HEK293 (cell line): ENCODE measurements at regions not wholly inside any gene's neighbourhood (a gene's known extent, or its start where the extent isn't known, plus 50 kb on each side); places are given as distances from the start of the nearest gene placed in this dataset.

Experiments
- HOXA7 ChIP-seq: sonication (generic); formaldehyde crosslinking; IDR thresholded peaks from 2 replicates; pipeline ENCODE4 v1.8.1; 2022; ENCODE audit warnings: missing genetic modification reagents, borderline replicate concordance
- KLF1 ChIP-seq: fragments of 450-650 bp; formaldehyde crosslinking; IDR thresholded peaks from 2 replicates; pipeline ENCODE4 v1.5.1; 2016; ENCODE audit warnings: missing biosample characterization, missing genetic modification characterization
- KLF10 ChIP-seq: fragments of 450-650 bp; IDR thresholded peaks from 2 replicates; pipeline ENCODE4 v1.5.1; 2018; ENCODE audit warnings: missing biosample characterization, mild to moderate bottlenecking, missing genetic modification characterization
- ZBTB21 ChIP-seq: fragments of 450-650 bp; formaldehyde crosslinking; IDR thresholded peaks from 2 replicates; pipeline ENCODE4 v1.5.1; 2017; ENCODE audit warnings: missing biosample characterization, missing genetic modification characterization
- ZFP37 ChIP-seq: fragments of 450-650 bp; formaldehyde crosslinking; IDR thresholded peaks from 2 replicates; pipeline ENCODE4 v1.5.1; 2016; ENCODE audit warnings: missing biosample characterization, missing genetic modification characterization
- ZNF16 ChIP-seq: fragments of 450-650 bp; formaldehyde crosslinking; IDR thresholded peaks from 2 replicates; pipeline ENCODE4 v1.5.1; 2016; ENCODE audit warnings: low read depth, missing biosample characterization, missing genetic modification characterization
- ZNF169 ChIP-seq: fragments of 450-650 bp; formaldehyde crosslinking; IDR thresholded peaks from 2 replicates; pipeline ENCODE4 v1.5.1; 2016; ENCODE audit warnings: missing biosample characterization, missing genetic modification characterization
- ZNF274 ChIP-seq, 2 experiments: fragments of 200-500 bp in 1 of 2; fragments of 450-650 bp in 1 of 2; sonication (Bioruptor generic) in 1 of 2; formaldehyde crosslinking in 1 of 2; IDR thresholded peaks; 2 replicates each; pipeline versions ENCODE4 v1.5.1 to v1.6.1; 2014 to 2016; ENCODE audit warnings: borderline replicate concordance in 1 of 2, inconsistent platforms in 1 of 2, low read length in 1 of 2, missing biosample characterization in 1 of 2, missing genetic modification characterization in 1 of 2
- ZNF311 ChIP-seq: fragments of 450-650 bp; formaldehyde crosslinking; IDR thresholded peaks from 2 replicates; pipeline ENCODE4 v1.5.1; 2017; ENCODE audit warnings: missing biosample characterization, missing genetic modification characterization, borderline replicate concordance
- TF ChIP-seq, protein P1 (sequence below): fragments of 450-650 bp; formaldehyde crosslinking; IDR thresholded peaks from 2 replicates; pipeline ENCODE4 v1.5.1; 2016; ENCODE audit warnings: missing biosample characterization, missing genetic modification characterization
- TF ChIP-seq, protein P2 (sequence below): fragments of 450-650 bp; formaldehyde crosslinking; IDR thresholded peaks from 2 replicates; pipeline ENCODE4 v1.5.1; 2016; ENCODE audit warnings: missing biosample characterization, missing genetic modification characterization
- TF ChIP-seq, protein P3 (sequence below): fragments of 450-650 bp; formaldehyde crosslinking; IDR thresholded peaks from 2 replicates; pipeline ENCODE4 v1.5.1; 2016; ENCODE audit warnings: missing biosample characterization, missing genetic modification characterization
- TF ChIP-seq, protein P4 (sequence below): fragments of 450-650 bp; formaldehyde crosslinking; IDR thresholded peaks from 2 replicates; pipeline ENCODE4 v1.5.1; 2016; ENCODE audit warnings: missing biosample characterization, missing genetic modification characterization

DNA sequence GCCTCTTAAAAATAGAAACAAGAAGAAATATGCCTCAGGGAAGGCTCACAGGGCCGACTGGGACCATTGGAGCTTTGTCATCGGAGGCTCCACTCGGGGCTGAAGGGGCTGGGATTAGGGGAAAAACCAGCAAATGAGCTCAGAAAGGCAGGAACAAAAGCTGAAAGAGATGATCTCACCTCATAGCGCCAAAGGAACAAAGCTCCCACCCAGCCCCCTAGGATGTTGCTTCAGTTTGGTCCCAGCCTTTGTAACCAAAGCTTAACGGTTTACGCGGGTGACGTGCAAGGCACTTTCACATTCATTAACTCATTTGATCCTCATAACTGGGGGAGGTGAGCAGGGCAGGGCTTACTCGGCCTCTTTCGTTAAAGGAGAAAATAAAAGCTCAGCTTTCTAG is 168.5 kb upstream of the DYNLRB2 start:
- TF ChIP-seq, protein P1, sequence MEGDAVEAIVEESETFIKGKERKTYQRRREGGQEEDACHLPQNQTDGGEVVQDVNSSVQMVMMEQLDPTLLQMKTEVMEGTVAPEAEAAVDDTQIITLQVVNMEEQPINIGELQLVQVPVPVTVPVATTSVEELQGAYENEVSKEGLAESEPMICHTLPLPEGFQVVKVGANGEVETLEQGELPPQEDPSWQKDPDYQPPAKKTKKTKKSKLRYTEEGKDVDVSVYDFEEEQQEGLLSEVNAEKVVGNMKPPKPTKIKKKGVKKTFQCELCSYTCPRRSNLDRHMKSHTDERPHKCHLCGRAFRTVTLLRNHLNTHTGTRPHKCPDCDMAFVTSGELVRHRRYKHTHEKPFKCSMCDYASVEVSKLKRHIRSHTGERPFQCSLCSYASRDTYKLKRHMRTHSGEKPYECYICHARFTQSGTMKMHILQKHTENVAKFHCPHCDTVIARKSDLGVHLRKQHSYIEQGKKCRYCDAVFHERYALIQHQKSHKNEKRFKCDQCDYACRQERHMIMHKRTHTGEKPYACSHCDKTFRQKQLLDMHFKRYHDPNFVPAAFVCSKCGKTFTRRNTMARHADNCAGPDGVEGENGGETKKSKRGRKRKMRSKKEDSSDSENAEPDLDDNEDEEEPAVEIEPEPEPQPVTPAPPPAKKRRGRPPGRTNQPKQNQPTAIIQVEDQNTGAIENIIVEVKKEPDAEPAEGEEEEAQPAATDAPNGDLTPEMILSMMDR (tag by site-specific recombination): no peak
- TF ChIP-seq ZNF169 (no peak), HOXA7 (no peak), ZNF16 (tag by site-specific recombination) (no peak), KLF1 (tag by site-specific recombination) (no peak), ZNF274 (IDR thresholded peaks at IDR 0.05; ENCODE audit: low read length) (no peak), ZNF274 (tag by site-specific recombination; IDR thresholded peaks at IDR 0.05; ENCODE audit: borderline replicate concordance) (no peak), ZBTB21 (tag by site-specific recombination) (no peak), ZFP37 (no peak), ZNF311 (tag by site-specific recombination) (no peak), KLF10 (tag by site-specific recombination) (no peak)
- TF ChIP-seq, protein P2, sequence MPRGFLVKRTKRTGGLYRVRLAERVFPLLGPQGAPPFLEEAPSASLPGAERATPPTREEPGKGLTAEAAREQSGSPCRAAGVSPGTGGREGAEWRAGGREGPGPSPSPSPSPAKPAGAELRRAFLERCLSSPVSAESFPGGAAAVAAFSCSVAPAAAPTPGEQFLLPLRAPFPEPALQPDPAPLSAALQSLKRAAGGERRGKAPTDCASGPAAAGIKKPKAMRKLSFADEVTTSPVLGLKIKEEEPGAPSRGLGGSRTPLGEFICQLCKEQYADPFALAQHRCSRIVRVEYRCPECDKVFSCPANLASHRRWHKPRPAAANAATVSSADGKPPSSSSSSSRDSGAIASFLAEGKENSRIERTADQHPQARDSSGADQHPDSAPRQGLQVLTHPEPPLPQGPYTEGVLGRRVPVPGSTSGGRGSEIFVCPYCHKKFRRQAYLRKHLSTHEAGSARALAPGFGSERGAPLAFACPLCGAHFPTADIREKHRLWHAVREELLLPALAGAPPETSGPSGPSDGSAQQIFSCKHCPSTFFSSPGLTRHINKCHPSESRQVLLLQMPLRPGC (tag by site-specific recombination): no peak
- TF ChIP-seq, protein P3, sequence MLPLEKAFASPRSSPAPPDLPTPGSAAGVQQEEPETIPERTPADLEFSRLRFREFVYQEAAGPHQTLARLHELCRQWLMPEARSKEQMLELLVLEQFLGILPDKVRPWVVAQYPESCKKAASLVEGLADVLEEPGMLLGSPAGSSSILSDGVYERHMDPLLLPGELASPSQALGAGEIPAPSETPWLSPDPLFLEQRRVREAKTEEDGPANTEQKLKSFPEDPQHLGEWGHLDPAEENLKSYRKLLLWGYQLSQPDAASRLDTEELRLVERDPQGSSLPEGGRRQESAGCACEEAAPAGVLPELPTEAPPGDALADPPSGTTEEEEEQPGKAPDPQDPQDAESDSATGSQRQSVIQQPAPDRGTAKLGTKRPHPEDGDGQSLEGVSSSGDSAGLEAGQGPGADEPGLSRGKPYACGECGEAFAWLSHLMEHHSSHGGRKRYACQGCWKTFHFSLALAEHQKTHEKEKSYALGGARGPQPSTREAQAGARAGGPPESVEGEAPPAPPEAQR: no peak
- TF ChIP-seq, protein P4, sequence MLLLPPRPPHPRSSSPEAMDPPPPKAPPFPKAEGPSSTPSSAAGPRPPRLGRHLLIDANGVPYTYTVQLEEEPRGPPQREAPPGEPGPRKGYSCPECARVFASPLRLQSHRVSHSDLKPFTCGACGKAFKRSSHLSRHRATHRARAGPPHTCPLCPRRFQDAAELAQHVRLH (tag by site-specific recombination): no peak
